A549 (cell line): ENCODE measurements at regions not wholly inside any gene's neighbourhood (a gene's known extent, or its start where the extent isn't known, plus 50 kb on each side); places are given as distances from the start of the nearest gene placed in this dataset.

Source experiments
- ATAC-seq, 2 experiments: fragments of 200-7000 bp in 1 of 2; fragments of >200 bp in 1 of 2; cut with Nextera tagmentation in 1 of 2; cut with Tn5 transposase in 1 of 2; 3 replicates each; pipeline versions ENCODE4 v1.8.0 to v1.9.1; 2018 to 2020; ENCODE audit warnings: mild to moderate bottlenecking in 1 of 2, moderate library complexity in 1 of 2
- CTCF ChIA-PET: fragments of 300-600 bp; sonication (Branson Sonifier 250); formaldehyde crosslinking; extraction: SDS; loops from one replicate; lab custom pipeline; 2021; ENCODE audit warnings: antibody characterized with exemption, inconsistent platforms; lab: Yijun Ruan, JAX
- POLR2A ChIA-PET: fragments of 350-600 bp; formaldehyde crosslinking; extraction: SDS; loops from one replicate; lab custom pipeline; 2021; ENCODE audit warnings: antibody characterized with exemption, inconsistent platforms; lab: Yijun Ruan, JAX
- DNase-seq, 2 experiments: peaks; one replicate each; pipeline versions ENCODE4 v3.0.0 to v3.0.0-alpha.2; 2011 to 2016; ENCODE audit warnings: low read depth in 1 of 2, low spot score in 1 of 2
- FAIRE-seq: peaks from 2 replicates; lab custom pipeline; 2011; peaks lifted over from hg19 to GRCh38; lab: Jason Lieb, UNC
- H3K27ac ChIP-seq, 2 experiments: fragments of >200 bp; sonication (Bioruptor Twin); formaldehyde crosslinking; 3 replicates each; pipeline ENCODE4 v1.5.1; 2016 to 2017
- H3K4me1 ChIP-seq: fragments of >200 bp; sonication (Bioruptor Twin); formaldehyde crosslinking; 3 replicates; pipeline ENCODE4 v1.6.1; 2016
- H3K4me2 ChIP-seq: fragments of >200 bp; sonication (Bioruptor Twin); formaldehyde crosslinking; 3 replicates; pipeline ENCODE4 v1.6.1; 2016
- H3K4me3 ChIP-seq: fragments of >200 bp; sonication (Bioruptor Twin); formaldehyde crosslinking; 3 replicates; pipeline ENCODE4 v1.5.1; 2016
- H3K9me3 ChIP-seq: fragments of >200 bp; sonication (Bioruptor Twin); formaldehyde crosslinking; 3 replicates; pipeline ENCODE4 v1.6.1; 2016
- BHLHE40 ChIP-seq: IDR thresholded peaks from 2 replicates; pipeline ENCODE4 v1.6.1; 2012; ENCODE audit warnings: low read depth, low read length, inconsistent platforms
- CHD2 ChIP-seq: fragments of 150-350 bp; IDR thresholded peaks from 2 replicates; pipeline ENCODE4 v1.6.1; 2014; ENCODE audit warnings: low read length; ENCODE audit not compliant: partially characterized antibody
- CHD4 ChIP-seq: fragments of 200-600 bp; sonication (generic); IDR thresholded peaks from 2 replicates; pipeline ENCODE4 v1.6.1; 2016; ENCODE audit warnings: antibody characterized with exemption, mild to moderate bottlenecking, borderline replicate concordance
- EHF ChIP-seq: fragments of 250-450 bp; sonication (Bioruptor Pico); IDR thresholded peaks from 2 replicates; pipeline ENCODE4 v1.5.0; 2020; ENCODE audit warnings: mild to moderate bottlenecking
- EHMT2 ChIP-seq: fragments of 200-600 bp; sonication (generic); IDR thresholded peaks from 2 replicates; pipeline ENCODE4 v1.6.1; 2016; ENCODE audit warnings: antibody characterized with exemption, low read depth, mild to moderate bottlenecking, moderate library complexity
- EP300 ChIP-seq, 2 experiments: fragments of >200 bp; sonication (Bioruptor Twin); formaldehyde crosslinking; IDR thresholded peaks; 2 replicates in 1 of 2; 3 replicates in 1 of 2; pipeline ENCODE4 v1.6.1; 2016 to 2017
- ESRRA ChIP-seq: fragments of 150-350 bp; IDR thresholded peaks from 2 replicates; pipeline ENCODE4 v1.6.1; 2014; ENCODE audit warnings: mild to moderate bottlenecking, low read length, borderline replicate concordance
- GATA3 ChIP-seq: IDR thresholded peaks from 2 replicates; pipeline ENCODE4 v1.6.1; 2012; ENCODE audit warnings: borderline replicate concordance
- HEYL ChIP-seq: fragments of 250-450 bp; sonication (Bioruptor Pico); IDR thresholded peaks from 2 replicates; pipeline ENCODE4 v1.8.0; 2021; ENCODE audit warnings: mild to moderate bottlenecking, moderate library complexity
- JUNB ChIP-seq: fragments of >200 bp; sonication (Bioruptor Twin); formaldehyde crosslinking; IDR thresholded peaks from 2 replicates; pipeline ENCODE4 v1.6.1; 2016
- MAFK ChIP-seq: fragments of 450-650 bp; IDR thresholded peaks from 2 replicates; pipeline ENCODE4 v1.6.1; 2014; ENCODE audit not compliant: partially characterized antibody
- MYC ChIP-seq: IDR thresholded peaks from 2 replicates; pipeline ENCODE4 v1.6.1; 2012; ENCODE audit warnings: mild to moderate bottlenecking, inconsistent platforms, low read length, improper control_type of control experiment, borderline replicate concordance
- NFE2L2 ChIP-seq: fragments of 150-350 bp; conservative IDR thresholded peaks from 2 replicates; pipeline ENCODE4 v1.6.1; 2014; ENCODE audit warnings: low read length
- PHF8 ChIP-seq: fragments of 200-600 bp; sonication (generic); IDR thresholded peaks from 2 replicates; pipeline ENCODE4 v1.6.1; 2016; ENCODE audit warnings: low read depth, mild to moderate bottlenecking, antibody characterized with exemption, moderate library complexity, borderline replicate concordance
- POLR2A ChIP-seq: IDR thresholded peaks from 2 replicates; pipeline ENCODE4 v1.6.1; 2012; ENCODE audit warnings: mild to moderate bottlenecking, low read length
- POLR2AphosphoS2 ChIP-seq: conservative IDR thresholded peaks from 2 replicates; pipeline ENCODE4 v1.6.1; 2012; ENCODE audit warnings: low read length, improper control_type of control experiment, inconsistent platforms
- RARB ChIP-seq: fragments of 250-450 bp; sonication (Bioruptor Pico); IDR thresholded peaks from 2 replicates; pipeline ENCODE4 v1.8.0; 2021; ENCODE audit warnings: mild to moderate bottlenecking, moderate library complexity
- RCOR1 ChIP-seq: fragments of 150-350 bp; IDR thresholded peaks from 2 replicates; pipeline ENCODE4 v1.6.1; 2014; ENCODE audit warnings: antibody characterized with exemption, low read length, low read depth
- RFX5 ChIP-seq: fragments of 450-650 bp; IDR thresholded peaks from 2 replicates; pipeline ENCODE4 v1.7.1; 2014; ENCODE audit warnings: antibody characterized with exemption, mild to moderate bottlenecking, moderate library complexity
- RNF2 ChIP-seq: fragments of 200-600 bp; sonication (generic); IDR thresholded peaks from 2 replicates; pipeline ENCODE4 v1.6.1; 2016; ENCODE audit warnings: low read depth, mild to moderate bottlenecking, antibody characterized with exemption, moderate library complexity, borderline replicate concordance
- SMC3 ChIP-seq: fragments of >200 bp; sonication (Bioruptor Twin); formaldehyde crosslinking; IDR thresholded peaks from 3 replicates; pipeline ENCODE4 v1.6.1; 2018; ENCODE audit warnings: inconsistent platforms
- SREBF2 ChIP-seq: fragments of 450-650 bp; IDR thresholded peaks from 2 replicates; pipeline ENCODE4 v1.6.1; 2014; ENCODE audit warnings: mild to moderate bottlenecking, moderate library complexity
- ZFP36 ChIP-seq: fragments of 450-650 bp; IDR thresholded peaks from 2 replicates; pipeline ENCODE4 v1.6.1; 2014; ENCODE audit warnings: borderline replicate concordance; ENCODE audit not compliant: partially characterized antibody
- WGBS: methylation state at CpG from one replicate; pipeline ENCODE4 v1.1.6; 2017; ENCODE audit errors: missing lambda C conversion rate; 5-methylcytosine and 5-hydroxymethylcytosine counted together
- TF ChIP-seq, protein P1 (sequence below): fragments of 200-600 bp; sonication (generic); IDR thresholded peaks from 2 replicates; pipeline ENCODE4 v1.6.1; 2016; ENCODE audit warnings: antibody characterized with exemption, mild to moderate bottlenecking, moderate library complexity
- TF ChIP-seq, protein P2 (sequence below): IDR thresholded peaks from 2 replicates; pipeline ENCODE4 v1.6.1; 2012

DNA sequence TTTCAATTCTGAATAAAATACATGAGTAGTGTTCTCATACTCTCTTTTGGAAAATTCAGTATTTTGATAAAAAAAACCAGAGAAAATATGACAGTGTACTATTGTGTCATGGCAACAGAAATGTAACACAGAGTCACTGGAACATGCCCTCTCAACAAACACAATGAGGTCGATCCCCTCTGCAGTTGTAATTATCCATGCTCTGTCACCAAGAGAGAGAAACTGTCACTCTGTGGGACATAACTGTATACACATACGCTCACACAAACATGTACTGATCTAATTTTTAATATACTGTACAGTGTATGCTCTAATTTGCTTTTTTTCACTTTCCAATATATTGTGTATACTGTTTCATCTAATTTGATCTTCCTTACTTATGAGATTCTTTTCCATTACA is 1136.8 kb upstream of the TENM3 start:
- no peak overlapping the region for H3K27ac ChIP-seq

DNA sequence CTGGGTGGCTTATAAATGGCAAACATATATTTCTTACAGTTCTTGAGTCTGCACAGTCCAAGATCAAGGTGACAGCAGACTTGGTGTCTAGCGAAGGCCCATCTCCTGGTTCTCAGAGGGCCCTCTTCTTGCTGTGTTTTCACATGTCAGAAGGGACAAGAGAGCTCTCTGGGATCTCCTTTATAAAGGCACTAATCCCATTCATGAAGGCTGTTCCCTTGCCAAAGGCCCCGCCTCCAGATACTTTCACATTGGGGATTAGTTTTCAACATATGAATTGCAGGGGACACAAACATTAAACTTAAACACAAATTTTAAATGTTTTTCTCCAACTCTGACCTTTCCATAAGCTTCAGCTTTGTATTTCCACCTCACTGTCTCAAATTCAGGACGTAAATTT is 1135.0 kb upstream of the TENM3 start:
- no peak overlapping the region for H3K4me2 ChIP-seq
- no peak overlapping the region for H3K4me3 ChIP-seq
- H3K4me1 ChIP-seq = no peaks in the 10 kb centered on the region
- H3K9me3 ChIP-seq = no peaks in the 10 kb centered on the region
- TF ChIP-seq MYC (no peak), RNF2 (no peak), JUNB (no peak), HEYL (CRISPR knock-in tag) (no peak), SMC3 (no peak), EHMT2 (no peak), CHD2 (no peak), CHD4 (no peak), PHF8 (no peak), NFE2L2 (no peak), ESRRA (no peak), SREBF2 (no peak), POLR2A (no peak), RFX5 (no peak), RARB (CRISPR knock-in tag) (no peak), RCOR1 (no peak), GATA3 (no peak), MAFK (no peak)
- TF ChIP-seq, protein P1, sequence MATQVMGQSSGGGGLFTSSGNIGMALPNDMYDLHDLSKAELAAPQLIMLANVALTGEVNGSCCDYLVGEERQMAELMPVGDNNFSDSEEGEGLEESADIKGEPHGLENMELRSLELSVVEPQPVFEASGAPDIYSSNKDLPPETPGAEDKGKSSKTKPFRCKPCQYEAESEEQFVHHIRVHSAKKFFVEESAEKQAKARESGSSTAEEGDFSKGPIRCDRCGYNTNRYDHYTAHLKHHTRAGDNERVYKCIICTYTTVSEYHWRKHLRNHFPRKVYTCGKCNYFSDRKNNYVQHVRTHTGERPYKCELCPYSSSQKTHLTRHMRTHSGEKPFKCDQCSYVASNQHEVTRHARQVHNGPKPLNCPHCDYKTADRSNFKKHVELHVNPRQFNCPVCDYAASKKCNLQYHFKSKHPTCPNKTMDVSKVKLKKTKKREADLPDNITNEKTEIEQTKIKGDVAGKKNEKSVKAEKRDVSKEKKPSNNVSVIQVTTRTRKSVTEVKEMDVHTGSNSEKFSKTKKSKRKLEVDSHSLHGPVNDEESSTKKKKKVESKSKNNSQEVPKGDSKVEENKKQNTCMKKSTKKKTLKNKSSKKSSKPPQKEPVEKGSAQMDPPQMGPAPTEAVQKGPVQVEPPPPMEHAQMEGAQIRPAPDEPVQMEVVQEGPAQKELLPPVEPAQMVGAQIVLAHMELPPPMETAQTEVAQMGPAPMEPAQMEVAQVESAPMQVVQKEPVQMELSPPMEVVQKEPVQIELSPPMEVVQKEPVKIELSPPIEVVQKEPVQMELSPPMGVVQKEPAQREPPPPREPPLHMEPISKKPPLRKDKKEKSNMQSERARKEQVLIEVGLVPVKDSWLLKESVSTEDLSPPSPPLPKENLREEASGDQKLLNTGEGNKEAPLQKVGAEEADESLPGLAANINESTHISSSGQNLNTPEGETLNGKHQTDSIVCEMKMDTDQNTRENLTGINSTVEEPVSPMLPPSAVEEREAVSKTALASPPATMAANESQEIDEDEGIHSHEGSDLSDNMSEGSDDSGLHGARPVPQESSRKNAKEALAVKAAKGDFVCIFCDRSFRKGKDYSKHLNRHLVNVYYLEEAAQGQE = no peak
- no peak for FAIRE-seq
- H3K27ac ChIP-seq = no peak overlapping the region
- DNase-seq = no peak
- 0% methylated on average over 3 of the region's 3 CpGs for WGBS
- POLR2A ChIA-PET = no interaction called here
- ATAC-seq = no peak
- CTCF ChIA-PET = no interaction called here

More for the DNA sequence above, 1136.8 kb upstream of the TENM3 start:
- no peak for ATAC-seq
- Histone ChIP-seq H3K9me3 (no peaks in the 10 kb centered on the region), H3K4me3 (no peak overlapping the region), H3K4me1 (no peaks in the 10 kb centered on the region), H3K4me2 (no peak overlapping the region)
- ChIA-PET CTCF (no interaction called here), POLR2A (no interaction called here)
- no peak for DNase-seq
- no peak for FAIRE-seq
- 0% methylated on average over 2 of the region's 2 CpGs for WGBS
- TF ChIP-seq EP300 (IDR thresholded peaks at IDR 0.05) = no peak
- TF ChIP-seq POLR2AphosphoS2 = no peak
- no peak for TF ChIP-seq CHD2
- no peak for TF ChIP-seq BHLHE40
- TF ChIP-seq ZFP36 = no peak
- TF ChIP-seq EHF (CRISPR knock-in tag) = no peak
- no peak for TF ChIP-seq RARB (CRISPR knock-in tag)
- no peak for TF ChIP-seq PHF8
- TF ChIP-seq, protein P2, sequence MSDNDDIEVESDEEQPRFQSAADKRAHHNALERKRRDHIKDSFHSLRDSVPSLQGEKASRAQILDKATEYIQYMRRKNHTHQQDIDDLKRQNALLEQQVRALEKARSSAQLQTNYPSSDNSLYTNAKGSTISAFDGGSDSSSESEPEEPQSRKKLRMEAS = no peak
- TF ChIP-seq, all 56 proteins: peak for 0
